ENCODE measurements at regions not wholly inside any gene's neighbourhood (a gene's known extent, or its start where the extent isn't known, plus 50 kb on each side); places are given as distances from the start of the nearest gene placed in this dataset.
"Not testable (repeated sequence)": the region's sequence is repeated elsewhere in the genome, so short reads cannot be mapped to it uniquely, and the experiment has no call there.

GRCh38 chr4:3955321-3956164 is 189.4 kb downstream of the ADRA2C start (continued):
- TF ChIP-seq CREM (IDR thresholded peaks at IDR 0.05; ENCODE audit: low read depth) (peak; percentile 19; the same call in 1 of the 2 replicates), CXXC5 (CRISPR knock-in tag; IDR thresholded peaks at IDR 0.05) (0 out of 2 replicates have a peak, but pooled peaks have one; percentile 8), ZBTB7A (IDR thresholded peaks at IDR 0.05; ENCODE audit: borderline replicate concordance, control insufficient read depth, low read depth, low read length) (peak; percentile 11; the same call in 1 of the 2 replicates), MNT (conservative IDR thresholded peaks at IDR 0.05) (peak; percentile 50 to 66), NR2C2 (tag; IDR thresholded peaks at IDR 0.05) (peak; percentile 54; the same call in 1 of the 2 replicates), CCNT2 (IDR thresholded peaks at IDR 0.05; ENCODE audit: borderline replicate concordance, extremely low read depth, insufficient read length, low read depth, low read length) (peak; percentile 15), NRF1 (conservative IDR thresholded peaks at IDR 0.05 in 1 of 2, IDR thresholded peaks at IDR 0.05 in 1 of 2) (peak; percentile 61 to 69), EP400 (IDR thresholded peaks at IDR 0.05) (peak; percentile 20; the same call in 1 of the 2 replicates), RAD51 (IDR thresholded peaks at IDR 0.05; ENCODE audit: borderline replicate concordance, low read depth) (peak; percentile 59; the same call in 1 of the 2 replicates), BHLHE40 (IDR thresholded peaks at IDR 0.05; ENCODE audit: low read length) (peak; percentile 65), MYC (IDR thresholded peaks at IDR 0.05; ENCODE audit: low read depth, low read length) (peak; percentile 55; the same call in 1 of the 2 replicates), TEAD1 (CRISPR knock-in tag; IDR thresholded peaks at IDR 0.05) (0 out of 4 replicates have a peak, but pooled peaks of 1 of the 2 experiments have one; percentile 5), RBM22 (IDR thresholded peaks at IDR 0.05; ENCODE audit: low read depth, low read length, poor library complexity, severe bottlenecking) (peak; percentile 56), MAZ (CRISPR knock-in tag; conservative IDR thresholded peaks at IDR 0.05 in 1 of 2, IDR thresholded peaks at IDR 0.05 in 1 of 2) (peak in 1 of 2 experiments; percentile 3; a peak in 1 of 4 replicates)
- not testable (repeated sequence) for TF ChIP-seq NR2C2 (CRISPR knock-in tag; IDR thresholded peaks at IDR 0.05); MYC (CRISPR knock-in tag; IDR thresholded peaks at IDR 0.05; ENCODE audit: borderline replicate concordance, low read depth)
- TF ChIP-seq, protein P1, sequence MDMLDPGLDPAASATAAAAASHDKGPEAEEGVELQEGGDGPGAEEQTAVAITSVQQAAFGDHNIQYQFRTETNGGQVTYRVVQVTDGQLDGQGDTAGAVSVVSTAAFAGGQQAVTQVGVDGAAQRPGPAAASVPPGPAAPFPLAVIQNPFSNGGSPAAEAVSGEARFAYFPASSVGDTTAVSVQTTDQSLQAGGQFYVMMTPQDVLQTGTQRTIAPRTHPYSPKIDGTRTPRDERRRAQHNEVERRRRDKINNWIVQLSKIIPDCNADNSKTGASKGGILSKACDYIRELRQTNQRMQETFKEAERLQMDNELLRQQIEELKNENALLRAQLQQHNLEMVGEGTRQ (CRISPR knock-in tag; IDR thresholded peaks at IDR 0.05), result peak; percentile 63

Data from K562 (cell line).